ENCODE measurements at regions not wholly inside any gene's neighbourhood (a gene's known extent, or its start where the extent isn't known, plus 50 kb on each side); places are given as distances from the start of the nearest gene placed in this dataset.

DNA sequence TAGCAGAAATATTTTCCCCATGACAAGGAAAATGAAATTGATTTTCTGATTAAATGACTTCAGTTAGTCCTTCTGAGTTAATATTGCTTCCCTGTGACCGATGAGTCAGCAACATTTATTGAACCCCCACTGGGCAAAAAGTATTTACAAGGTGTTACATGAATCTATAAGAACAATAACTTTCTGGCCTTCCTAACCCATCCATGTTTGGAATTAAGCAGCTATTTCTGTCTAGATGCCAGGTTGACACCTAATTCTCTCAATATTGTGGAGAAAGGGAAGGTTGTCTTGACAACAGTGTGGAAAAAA, 112.9 kb upstream of the JAZF1 start:
- DNase-seq = no peak

DNA sequence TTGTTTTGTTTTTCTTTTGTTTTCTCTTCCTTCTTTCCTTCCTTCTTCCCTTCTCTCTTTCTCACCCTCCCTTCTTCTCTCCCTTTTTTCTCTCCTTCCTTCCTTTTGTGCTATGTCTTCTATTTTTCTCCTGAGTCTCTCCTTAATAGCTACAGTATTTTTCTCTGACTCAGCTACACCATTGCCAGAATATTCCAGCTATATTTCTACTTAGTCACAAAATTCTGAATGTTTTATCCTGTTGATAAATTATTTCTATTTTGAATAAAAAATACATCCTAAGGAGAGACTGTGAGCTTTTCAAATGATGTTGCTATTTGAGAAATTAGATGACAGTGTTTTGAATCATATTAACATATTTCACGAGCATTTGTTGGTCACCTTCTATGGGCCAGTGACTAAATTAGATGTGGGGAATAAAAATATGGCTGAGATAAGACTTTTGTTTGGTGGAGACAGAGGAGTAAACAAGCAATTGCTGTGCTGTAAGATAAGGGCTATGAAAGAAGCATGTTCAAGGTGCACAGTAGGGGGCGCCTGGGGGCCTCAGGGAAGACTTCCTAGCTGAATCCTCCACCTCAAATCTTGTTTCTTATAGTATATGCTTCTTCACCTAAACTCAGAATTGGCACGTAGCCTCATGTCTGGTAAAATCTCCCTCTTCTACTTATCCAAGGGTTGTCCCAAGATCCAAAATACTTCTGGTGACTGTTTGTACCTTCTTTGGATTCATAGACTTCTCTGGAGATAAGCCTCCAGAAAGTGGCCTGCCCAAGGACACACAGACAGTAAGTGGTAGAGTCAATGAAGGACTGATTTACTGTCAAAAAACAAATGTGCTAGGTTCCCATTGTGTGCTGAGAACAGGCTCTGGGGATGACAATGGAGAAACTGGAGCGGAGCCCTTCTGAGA, 115.5 kb upstream of the CREB5 start:
- DNase-seq = peak in 1 of 14 donors; percentile 3

DNA sequence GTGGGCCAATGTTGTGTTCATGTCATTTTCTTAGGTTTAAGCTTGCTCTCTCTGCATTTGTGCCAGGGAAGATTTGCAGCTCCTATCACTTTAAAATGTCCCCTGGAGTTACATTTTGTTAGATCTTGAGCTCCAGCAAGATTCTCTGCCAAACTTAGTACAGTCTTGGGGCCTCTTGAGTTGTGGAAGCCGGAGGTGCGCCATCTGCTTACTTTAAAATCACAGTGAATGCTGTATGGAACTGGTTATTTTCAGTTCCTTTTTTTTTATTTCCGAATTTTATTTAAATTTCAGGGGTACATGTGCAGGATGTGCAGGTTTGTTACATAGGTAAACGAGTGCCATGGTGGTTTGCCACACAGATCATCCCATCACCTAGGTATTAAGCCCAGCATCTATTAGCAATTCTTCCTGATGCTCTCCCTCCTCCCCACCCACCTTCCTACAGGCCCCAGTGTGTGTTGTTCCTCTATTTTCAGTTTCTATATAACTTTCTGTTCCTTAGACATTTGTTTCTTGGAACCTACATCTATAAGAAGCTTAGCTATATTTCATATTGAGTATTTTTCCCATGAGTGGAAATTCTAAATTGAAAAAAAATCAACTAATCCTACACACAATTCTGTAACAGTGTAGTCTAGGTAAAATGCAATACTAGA, 114.4 kb upstream of the CREB5 start:
- DNase-seq = no peak

- DNase-seq = peak in 8 of 14 donors; percentile 3 to 34 (median 10)
Measured at GRCh38 chr7:28298870-28299518, 113.3 kb upstream of the CREB5 start.

- DNase-seq = no peak
Measured at GRCh38 chr7:28299556-28299955, 112.8 kb upstream of the CREB5 start.

DNA sequence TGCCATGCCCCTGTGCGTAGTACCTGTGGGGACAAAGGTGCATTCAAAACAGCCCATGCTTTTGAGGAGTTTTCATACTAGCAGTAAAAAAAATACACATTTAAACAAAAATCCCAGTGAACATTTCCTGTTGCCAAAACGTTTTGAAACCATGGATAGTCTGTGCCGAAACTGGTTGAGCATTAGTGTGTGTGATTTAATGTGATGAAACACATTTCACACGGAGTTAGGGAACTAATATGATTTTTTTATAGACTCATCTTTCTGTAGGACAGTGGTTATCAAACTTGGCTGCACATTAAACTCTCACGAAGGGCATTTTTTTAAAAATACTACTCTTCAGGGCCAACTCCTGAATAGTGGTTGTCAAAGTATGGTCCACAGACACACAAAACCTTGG, 111.8 kb upstream of the CREB5 start:
- no peak for DNase-seq

DNA sequence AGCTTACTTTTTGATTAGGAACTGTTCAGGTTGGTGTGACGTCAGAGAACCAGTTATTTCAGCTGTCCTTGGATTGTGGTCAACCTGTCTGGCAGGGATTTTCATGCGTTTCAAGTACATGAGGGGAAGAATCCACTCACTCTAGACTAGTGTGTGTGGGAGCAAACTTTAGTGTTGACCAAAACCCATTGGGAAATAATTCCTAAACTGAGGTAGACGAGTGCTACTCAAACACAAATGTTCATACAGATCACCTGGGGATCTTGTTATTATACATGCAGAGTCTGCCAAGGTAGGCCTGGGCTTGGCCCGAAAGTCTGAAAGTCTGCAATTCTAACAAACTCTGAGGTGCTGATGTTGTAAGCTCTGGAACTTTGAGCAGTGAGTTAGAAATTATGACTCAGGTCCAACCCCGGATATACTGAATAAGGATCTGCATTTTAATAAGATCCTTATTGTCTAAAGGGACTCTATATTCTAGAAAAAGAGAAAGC, 111.1 kb upstream of the CREB5 start:
- no peak for DNase-seq

GRCh38 chr7:28304290-28304689, 108.0 kb upstream of the CREB5 start:
- no peak for DNase-seq

- no peak for DNase-seq
Measured at GRCh38 chr7:28309704-28310459, 102.4 kb upstream of the CREB5 start.

DNA sequence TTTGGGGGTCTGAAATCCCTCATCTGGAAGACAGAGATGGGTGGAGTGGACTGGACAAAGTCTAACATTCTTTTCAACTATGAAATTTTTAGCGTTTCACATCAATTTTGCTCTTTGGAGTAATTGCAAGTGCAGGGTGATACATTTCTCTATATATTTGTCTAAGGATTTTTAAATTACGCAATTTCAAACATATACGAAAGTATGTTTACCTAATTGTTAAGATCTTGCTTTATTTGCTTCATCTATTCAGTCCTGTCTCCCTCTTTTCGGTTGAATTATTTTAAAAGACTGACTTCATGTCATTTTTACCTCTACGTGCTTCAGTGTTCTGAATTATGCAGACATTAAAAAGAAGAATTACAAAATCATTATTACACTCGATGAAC, 101.9 kb upstream of the CREB5 start:
- no peak for DNase-seq

DNA sequence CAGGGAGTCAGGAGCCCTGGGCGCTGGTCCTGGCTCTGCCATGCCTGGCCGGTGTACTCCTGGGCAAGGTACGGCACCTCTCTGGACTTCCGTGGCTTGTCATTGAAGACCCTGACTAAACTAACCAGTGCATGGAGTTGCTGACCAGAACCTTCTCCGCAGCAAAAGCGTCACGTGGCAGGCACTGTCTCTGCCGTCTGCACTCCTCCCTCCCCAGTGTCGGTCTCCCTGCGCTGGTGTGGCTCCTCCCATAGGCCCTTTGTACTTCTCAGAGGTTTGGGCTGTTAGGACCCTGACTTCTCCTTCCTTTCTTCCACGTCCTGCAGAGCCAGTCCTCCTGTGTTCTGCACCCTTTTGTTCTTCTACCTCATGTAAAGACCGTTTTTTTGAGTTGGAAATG, 100.6 kb upstream of the CREB5 start:
- no peak for DNase-seq

DNA sequence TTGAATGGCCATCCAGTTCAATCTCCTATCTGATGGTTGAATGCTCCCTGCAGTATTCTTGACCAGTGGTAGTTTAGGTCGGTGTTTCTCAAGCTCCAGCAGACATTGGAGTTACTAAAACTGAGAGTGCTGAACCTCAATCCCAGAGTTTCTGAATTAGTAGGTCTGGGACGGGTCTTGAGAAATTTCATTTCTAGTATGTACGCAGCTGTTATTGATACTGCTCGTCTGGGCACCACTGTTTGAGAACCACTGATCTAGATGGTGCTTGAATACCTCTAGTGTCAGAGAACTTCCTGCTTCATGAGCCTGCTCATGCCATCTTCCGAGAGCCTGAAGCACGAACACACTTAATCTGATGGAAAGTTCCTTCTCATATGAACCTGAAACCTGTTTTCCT, 99.4 kb upstream of the CREB5 start:
- DNase-seq = no peak

DNA sequence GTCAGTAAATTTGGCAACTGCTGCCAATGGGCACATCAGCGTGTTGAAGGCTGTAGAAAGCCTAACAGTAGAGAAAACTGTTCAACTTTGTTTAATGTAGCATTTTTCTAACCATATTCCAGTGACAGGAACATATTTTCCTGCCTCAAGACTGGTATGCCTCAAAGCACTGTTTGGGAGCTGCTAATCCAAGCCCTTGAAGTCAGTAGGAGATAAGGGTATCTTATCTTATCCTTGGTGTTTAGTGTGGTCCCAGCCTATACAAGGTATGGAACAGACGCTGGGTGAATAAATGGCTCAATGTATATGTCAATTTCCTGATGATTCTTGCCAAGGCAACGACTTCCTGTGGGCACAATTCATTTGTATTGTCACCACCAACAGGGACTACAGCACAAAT, 97.5 kb upstream of the CREB5 start:
- DNase-seq = no peak

GRCh38 chr7:28315565-28316410, 96.5 kb upstream of the CREB5 start:
- no peak for DNase-seq

- no peak for DNase-seq
Measured at GRCh38 chr7:28316489-28316888, 95.8 kb upstream of the CREB5 start.

DNA sequence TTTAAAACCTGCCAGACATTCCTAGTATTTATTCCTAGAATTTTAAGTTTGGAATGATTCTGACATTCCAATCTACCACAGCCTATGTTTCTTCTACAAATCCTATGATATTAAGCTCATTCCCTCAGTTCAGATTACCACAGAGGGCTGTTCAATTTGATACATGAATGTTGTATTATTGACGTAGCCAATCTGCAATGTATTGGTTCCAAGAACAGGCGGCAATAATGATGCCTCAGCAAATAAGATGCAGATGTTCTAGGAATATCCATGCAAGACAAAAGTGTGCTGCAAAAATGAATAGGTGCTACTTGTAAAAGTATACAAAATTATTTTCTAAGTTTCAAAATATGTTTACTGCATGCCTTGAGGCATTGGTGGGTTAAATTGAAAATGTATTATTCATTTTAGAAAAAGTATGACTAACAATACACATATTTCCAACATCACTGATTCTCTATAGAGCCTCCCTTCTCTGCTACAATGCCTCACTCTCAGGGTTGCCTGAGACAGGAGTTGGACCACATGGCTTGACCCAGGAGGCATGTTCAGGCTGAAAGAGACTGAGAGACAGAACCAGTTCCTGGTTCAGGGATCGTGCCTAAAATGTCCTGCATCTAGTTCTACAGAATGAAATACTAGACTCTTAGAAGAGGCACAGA, 94.1 kb upstream of the CREB5 start:
- DNase-seq = no peak

DNA sequence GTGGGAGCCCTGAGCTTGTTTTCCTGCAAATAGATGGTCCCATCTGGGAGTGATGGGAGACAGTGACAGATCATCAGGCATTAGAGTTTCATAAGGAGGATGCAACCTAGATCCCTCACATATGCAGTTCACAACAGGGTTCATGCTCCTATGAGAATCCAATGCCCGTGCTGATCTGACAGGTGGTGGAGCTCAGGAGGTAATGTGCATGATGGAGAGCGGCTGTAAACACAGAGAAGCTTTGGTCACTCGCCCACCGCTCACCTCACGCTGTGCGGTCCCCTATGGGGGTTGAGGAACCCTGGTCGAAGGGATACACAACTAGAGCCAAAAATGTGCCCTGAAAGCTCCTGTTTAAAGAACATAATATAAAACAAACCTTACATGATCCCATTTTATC, 88.5 kb upstream of the CREB5 start:
- DNase-seq = no peak

GRCh38 chr7:28328146-28328545, 84.2 kb upstream of the CREB5 start:
- DNase-seq = no peak

DNA sequence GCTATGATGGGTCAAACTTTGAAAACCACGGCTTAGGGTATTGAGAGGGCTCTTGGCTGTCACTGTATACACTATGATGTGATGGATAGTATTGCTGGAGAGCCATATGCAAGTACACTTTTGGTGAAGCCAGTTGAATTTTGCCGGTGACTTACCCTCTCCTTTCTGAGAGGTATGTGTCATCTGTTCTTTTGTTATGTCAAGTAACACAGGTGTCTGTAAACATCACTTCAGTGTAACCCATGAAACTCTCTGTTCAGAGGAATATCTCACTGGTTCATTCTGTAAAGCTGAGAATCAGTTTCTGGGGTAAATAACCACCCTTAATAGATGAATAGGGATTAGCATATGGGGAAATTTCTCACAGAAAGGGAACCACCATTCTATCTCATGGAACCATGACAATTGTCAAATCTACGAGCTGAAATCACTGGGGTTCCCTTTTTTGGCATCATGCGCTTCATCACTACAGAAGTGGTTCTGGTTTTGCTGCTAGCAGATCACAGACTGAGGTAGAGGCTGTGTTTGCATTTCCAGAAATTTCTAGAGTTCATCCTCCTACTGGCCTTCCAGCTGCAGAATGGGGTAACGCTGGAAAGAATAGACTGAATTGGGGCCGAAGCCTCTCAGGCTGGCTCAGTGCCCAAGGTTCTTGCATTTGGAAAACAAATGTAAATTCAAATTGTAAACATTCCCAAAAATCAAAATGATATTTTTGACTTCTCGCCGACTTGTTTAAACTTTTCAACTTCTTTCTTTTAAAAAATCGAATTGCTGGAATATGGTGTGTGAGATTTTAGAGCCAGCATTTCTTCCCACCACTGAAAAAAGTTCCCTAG, 83.3 kb upstream of the CREB5 start:
- no peak for DNase-seq

GRCh38 chr7:28329661-28330363, 82.5 kb upstream of the CREB5 start:
- DNase-seq = no peak

All from C1 segment of cervical spinal cord (tissue), 14 donors.